MM.1S (cell line): ENCODE measurements at regions not wholly inside any gene's neighbourhood (a gene's known extent, or its start where the extent isn't known, plus 50 kb on each side); places are given as distances from the start of the nearest gene placed in this dataset.

Experiments
- DNase-seq: peaks from one replicate; pipeline ENCODE4 v3.0.0-alpha.2; 2015
- H2AFZ ChIP-seq: fragments of 300-600 bp; sonication (generic); 2 replicates; pipeline ENCODE4 v1.6.0; 2016; ENCODE audit warnings: antibody characterized with exemption, low read length
- H3F3A ChIP-seq: fragments of 300-600 bp; sonication (generic); 2 replicates; pipeline ENCODE4 v1.6.1; 2016; ENCODE audit warnings: mild to moderate bottlenecking, antibody characterized with exemption, low read length, moderate library complexity, mixed read lengths; ENCODE audit not compliant: insufficient read depth
- H3K27ac ChIP-seq: fragments of 300-600 bp; sonication (generic); 2 replicates; pipeline ENCODE4 v1.5.1; 2016; ENCODE audit warnings: mild to moderate bottlenecking, low read length
- H3K27me3 ChIP-seq: fragments of 300-600 bp; sonication (generic); replicated peaks from 2 replicates; pipeline ENCODE4 v1.6.0; 2016; ENCODE audit warnings: low read length; ENCODE audit not compliant: insufficient read depth
- H3K36me3 ChIP-seq: fragments of 300-600 bp; sonication (generic); replicated peaks from 2 replicates; pipeline ENCODE4 v1.6.1; 2016; ENCODE audit warnings: mild to moderate bottlenecking, low read length, mixed read lengths; ENCODE audit not compliant: insufficient read depth
- H3K4me1 ChIP-seq: fragments of 300-600 bp; sonication (generic); 2 replicates; pipeline ENCODE4 v1.6.1; 2016; ENCODE audit warnings: low read length, mixed read lengths
- H3K4me2 ChIP-seq: fragments of 300-600 bp; sonication (generic); 2 replicates; pipeline ENCODE4 v1.6.0; 2016; ENCODE audit warnings: low read depth, low read length
- H3K4me3 ChIP-seq: fragments of 300-600 bp; sonication (generic); 2 replicates; pipeline ENCODE4 v1.5.1; 2016; ENCODE audit warnings: low read length, mixed read lengths
- H3K79me2 ChIP-seq: fragments of 300-600 bp; sonication (generic); 2 replicates; pipeline ENCODE4 v1.6.1; 2016; ENCODE audit warnings: mixed run types, low read length, mixed read lengths
- H3K9ac ChIP-seq: fragments of 300-600 bp; sonication (generic); 2 replicates; pipeline ENCODE4 v1.6.1; 2016; ENCODE audit warnings: low read length, mixed read lengths
- H3K9me2 ChIP-seq: fragments of 300-600 bp; sonication (generic); replicated peaks from 2 replicates; pipeline ENCODE4 v1.6.1; 2016; ENCODE audit warnings: mild to moderate bottlenecking, low read length, mixed read lengths; ENCODE audit not compliant: insufficient read depth
- H3K9me3 ChIP-seq: fragments of 300-600 bp; sonication (generic); replicated peaks from 2 replicates; pipeline ENCODE4 v1.6.1; 2016; ENCODE audit warnings: mild to moderate bottlenecking, low read length, mixed read lengths; ENCODE audit not compliant: insufficient read depth
- H4K20me1 ChIP-seq: fragments of 300-600 bp; sonication (generic); 2 replicates; pipeline ENCODE4 v1.6.1; 2016; ENCODE audit warnings: mild to moderate bottlenecking, low read length, moderate library complexity, mixed read lengths; ENCODE audit not compliant: insufficient read depth
- EZH2 ChIP-seq: fragments of 300-600 bp; sonication (generic); optimal IDR thresholded peaks from 2 replicates; pipeline ENCODE3; 2017; ENCODE audit warnings: low read depth, mild to moderate bottlenecking, antibody characterized with exemption, low read length, mixed read lengths
- EZH2phosphoT487 ChIP-seq: fragments of 300-600 bp; sonication (generic); IDR thresholded peaks from 2 replicates; pipeline ENCODE4 v1.6.1; 2018; ENCODE audit warnings: antibody characterized with exemption, low read length
- TF ChIP-seq, protein P1 (sequence below): fragments of 300-600 bp; sonication (generic); IDR thresholded peaks from 2 replicates; pipeline ENCODE4 v1.5.1; 2016; ENCODE audit warnings: antibody characterized with exemption, low read length, mixed read lengths

DNA sequence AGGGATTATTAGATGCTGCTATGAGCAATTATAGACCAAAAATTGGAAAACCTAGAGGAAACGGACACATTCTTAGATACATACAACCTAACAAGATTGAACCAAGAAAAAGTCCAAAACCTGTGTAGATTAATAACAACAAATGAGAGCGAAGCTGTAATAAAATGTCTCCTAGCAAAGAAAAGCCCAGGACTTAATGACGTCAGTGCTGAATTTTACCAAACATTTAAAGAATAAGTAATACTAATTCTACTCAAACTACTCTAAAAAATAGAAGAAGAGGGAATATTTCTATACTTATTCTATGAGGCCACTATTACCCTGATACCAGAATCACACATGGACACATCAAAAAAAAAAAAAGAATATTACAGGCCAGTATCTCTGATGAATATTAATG lies 309.5 kb upstream of the ANO5 start:
- TF ChIP-seq EZH2phosphoT487, result no peak
- TF ChIP-seq, protein P1, sequence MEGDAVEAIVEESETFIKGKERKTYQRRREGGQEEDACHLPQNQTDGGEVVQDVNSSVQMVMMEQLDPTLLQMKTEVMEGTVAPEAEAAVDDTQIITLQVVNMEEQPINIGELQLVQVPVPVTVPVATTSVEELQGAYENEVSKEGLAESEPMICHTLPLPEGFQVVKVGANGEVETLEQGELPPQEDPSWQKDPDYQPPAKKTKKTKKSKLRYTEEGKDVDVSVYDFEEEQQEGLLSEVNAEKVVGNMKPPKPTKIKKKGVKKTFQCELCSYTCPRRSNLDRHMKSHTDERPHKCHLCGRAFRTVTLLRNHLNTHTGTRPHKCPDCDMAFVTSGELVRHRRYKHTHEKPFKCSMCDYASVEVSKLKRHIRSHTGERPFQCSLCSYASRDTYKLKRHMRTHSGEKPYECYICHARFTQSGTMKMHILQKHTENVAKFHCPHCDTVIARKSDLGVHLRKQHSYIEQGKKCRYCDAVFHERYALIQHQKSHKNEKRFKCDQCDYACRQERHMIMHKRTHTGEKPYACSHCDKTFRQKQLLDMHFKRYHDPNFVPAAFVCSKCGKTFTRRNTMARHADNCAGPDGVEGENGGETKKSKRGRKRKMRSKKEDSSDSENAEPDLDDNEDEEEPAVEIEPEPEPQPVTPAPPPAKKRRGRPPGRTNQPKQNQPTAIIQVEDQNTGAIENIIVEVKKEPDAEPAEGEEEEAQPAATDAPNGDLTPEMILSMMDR, result no peak
- TF ChIP-seq EZH2, result no peak
- Histone ChIP-seq H3K9me3 (no peaks in the 10 kb centered on the region), H2AFZ (no peak overlapping the region), H4K20me1 (no peaks in the 10 kb centered on the region), H3K4me3 (no peak overlapping the region), H3F3A (no peaks in the 10 kb centered on the region), H3K79me2 (no peaks in the 10 kb centered on the region), H3K9ac (no peak overlapping the region), H3K9me2 (no peaks in the 10 kb centered on the region), H3K36me3 (no peaks in the 10 kb centered on the region), H3K4me2 (no peak overlapping the region), H3K27ac (no peak overlapping the region), H3K27me3 (no peaks in the 10 kb centered on the region), H3K4me1 (no peaks in the 10 kb centered on the region)
- DNase-seq, result no peak

DNA sequence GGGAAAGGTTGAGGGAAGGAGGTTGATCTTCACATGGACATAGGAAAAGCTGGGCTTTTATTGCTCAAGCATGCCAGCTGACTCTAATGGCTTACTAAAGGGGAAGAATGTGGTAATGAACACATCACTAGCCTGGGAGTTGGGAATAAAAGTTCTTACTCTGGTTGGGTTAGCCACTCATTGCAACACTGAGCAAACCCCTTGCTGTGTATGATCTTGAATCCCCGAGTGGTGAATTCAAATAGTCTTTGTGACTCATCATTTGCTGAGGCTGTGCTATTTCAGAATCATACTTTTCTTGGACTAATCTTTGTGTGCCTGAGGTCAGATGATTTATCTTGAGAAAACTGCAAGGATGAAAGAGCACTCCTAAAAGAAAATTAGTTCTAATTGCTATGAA lies 304.1 kb upstream of the ANO5 start:
- no peaks in the 10 kb centered on the region for H3K27me3 ChIP-seq

DNA sequence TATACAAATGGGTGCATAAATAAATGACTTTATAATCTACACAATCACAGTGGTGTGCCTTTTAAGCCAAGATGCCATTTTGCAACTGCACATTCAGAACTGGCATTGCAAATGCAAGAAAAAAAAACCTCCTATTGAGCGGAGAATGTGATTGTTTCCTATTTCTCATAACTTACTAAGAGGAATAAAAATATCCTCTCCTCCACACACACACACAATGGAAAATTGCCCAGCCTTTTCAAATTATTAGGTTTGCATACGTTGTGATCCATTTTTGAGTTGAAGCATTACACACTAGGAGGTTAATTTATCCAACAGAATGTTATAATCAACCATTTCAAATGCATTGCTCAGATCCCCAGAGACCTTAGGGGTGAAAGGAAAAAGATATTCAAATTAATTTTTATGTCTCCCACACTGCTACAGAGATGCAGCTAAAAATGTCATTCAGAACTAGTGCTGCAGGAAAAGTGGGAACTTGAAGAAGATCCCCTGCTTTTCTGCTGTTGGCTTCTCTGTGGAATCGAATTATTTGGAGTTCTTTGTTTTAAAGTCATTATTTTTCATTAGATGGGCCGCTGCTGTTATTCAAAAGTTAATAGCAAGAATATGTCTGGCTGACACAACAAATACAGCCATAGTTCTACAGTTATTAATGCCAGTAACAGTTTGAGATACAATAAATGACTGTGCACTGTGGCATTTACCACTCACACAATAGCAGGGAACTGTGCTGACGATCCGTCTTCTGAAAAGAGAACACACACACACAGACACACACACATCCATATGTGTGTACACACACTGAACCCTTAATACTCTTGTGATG lies 299.9 kb upstream of the ANO5 start:
- Histone ChIP-seq H3K9ac (no peak overlapping the region), H4K20me1 (no peaks in the 10 kb centered on the region), H3K4me2 (no peak overlapping the region), H3K9me2 (no peaks in the 10 kb centered on the region), H3K79me2 (no peaks in the 10 kb centered on the region), H3K4me3 (no peak overlapping the region), H3K27me3 (no peaks in the 10 kb centered on the region), H3K4me1 (no peaks in the 10 kb centered on the region), H3F3A (no peaks in the 10 kb centered on the region), H3K9me3 (no peaks in the 10 kb centered on the region), H3K27ac (no peak overlapping the region), H3K36me3 (no peaks in the 10 kb centered on the region), H2AFZ (no peak overlapping the region)
- TF ChIP-seq EZH2phosphoT487, result no peak
- TF ChIP-seq EZH2, result no peak
- TF ChIP-seq, protein P1, result no peak
- DNase-seq, result no peak

More for the DNA sequence above, 304.1 kb upstream of the ANO5 start:
- Histone ChIP-seq H3K4me1 (no peaks in the 10 kb centered on the region), H3K4me2 (no peak overlapping the region), H4K20me1 (no peaks in the 10 kb centered on the region), H3K9me3 (no peaks in the 10 kb centered on the region), H3K79me2 (no peaks in the 10 kb centered on the region), H3F3A (no peaks in the 10 kb centered on the region), H3K27ac (no peak overlapping the region), H3K9me2 (no peaks in the 10 kb centered on the region), H3K4me3 (no peak overlapping the region), H3K9ac (no peak overlapping the region), H3K36me3 (no peaks in the 10 kb centered on the region), H2AFZ (no peak overlapping the region)
- TF ChIP-seq EZH2phosphoT487 (no peak), EZH2 (no peak)
- TF ChIP-seq, protein P1, result no peak
- no peak for DNase-seq
